ENCODE measurements at regions not wholly inside any gene's neighbourhood (a gene's known extent, or its start where the extent isn't known, plus 50 kb on each side); places are given as distances from the start of the nearest gene placed in this dataset.

DNA sequence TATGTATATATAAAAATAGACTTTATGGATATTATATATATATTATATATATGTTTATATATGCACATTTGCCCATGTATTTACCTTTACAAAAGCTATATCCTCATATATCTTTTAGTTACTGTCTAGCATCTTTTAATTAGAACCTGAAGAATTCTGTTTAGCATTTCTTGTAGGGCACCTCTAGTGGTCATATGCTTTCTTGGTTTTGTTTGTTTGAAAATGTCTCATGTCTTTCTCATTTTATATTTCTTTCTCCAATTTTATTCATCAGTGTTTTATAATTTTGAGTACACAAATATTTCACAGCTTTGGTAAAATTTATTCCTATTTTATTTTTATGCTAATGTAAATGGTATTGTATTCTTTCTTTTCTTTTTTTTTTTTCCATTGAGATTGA is 70.3 kb upstream of the SPIN4 start:
- TF ChIP-seq, protein P1, sequence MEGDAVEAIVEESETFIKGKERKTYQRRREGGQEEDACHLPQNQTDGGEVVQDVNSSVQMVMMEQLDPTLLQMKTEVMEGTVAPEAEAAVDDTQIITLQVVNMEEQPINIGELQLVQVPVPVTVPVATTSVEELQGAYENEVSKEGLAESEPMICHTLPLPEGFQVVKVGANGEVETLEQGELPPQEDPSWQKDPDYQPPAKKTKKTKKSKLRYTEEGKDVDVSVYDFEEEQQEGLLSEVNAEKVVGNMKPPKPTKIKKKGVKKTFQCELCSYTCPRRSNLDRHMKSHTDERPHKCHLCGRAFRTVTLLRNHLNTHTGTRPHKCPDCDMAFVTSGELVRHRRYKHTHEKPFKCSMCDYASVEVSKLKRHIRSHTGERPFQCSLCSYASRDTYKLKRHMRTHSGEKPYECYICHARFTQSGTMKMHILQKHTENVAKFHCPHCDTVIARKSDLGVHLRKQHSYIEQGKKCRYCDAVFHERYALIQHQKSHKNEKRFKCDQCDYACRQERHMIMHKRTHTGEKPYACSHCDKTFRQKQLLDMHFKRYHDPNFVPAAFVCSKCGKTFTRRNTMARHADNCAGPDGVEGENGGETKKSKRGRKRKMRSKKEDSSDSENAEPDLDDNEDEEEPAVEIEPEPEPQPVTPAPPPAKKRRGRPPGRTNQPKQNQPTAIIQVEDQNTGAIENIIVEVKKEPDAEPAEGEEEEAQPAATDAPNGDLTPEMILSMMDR (conservative IDR thresholded peaks at IDR 0.05; ENCODE audit: low read length) = 0 out of 2 replicates have a peak, but pooled peaks have one; percentile 35
- no peak for TF ChIP-seq EZH2phosphoT487 (IDR thresholded peaks at IDR 0.05; ENCODE audit: borderline replicate concordance, low read depth, low read length)

Data from OCI-LY7 (cell line).